T-helper 17 cell (primary cell): ENCODE measurements at regions not wholly inside any gene's neighbourhood (a gene's known extent, or its start where the extent isn't known, plus 50 kb on each side); places are given as distances from the start of the nearest gene placed in this dataset.
"Not testable (repeated sequence)": the region's sequence is repeated elsewhere in the genome, so short reads cannot be mapped to it uniquely, and the experiment has no call there.

ENCODE experiments used
- ATAC-seq: fragments of 150-1000 bp; cut with Tn5 transposase; 2 replicates; pipeline ENCODE4 v1.10.0; 2021; ENCODE audit warnings: mild to moderate bottlenecking, moderate library complexity
- DNase-seq, 3 donors: peaks; one replicate each; pipeline versions ENCODE4 v3.0.0 to v3.0.0-alpha.2; 2020 to 2021
- H3K9me3 ChIP-seq: one replicate; pipeline ENCODE4 v1.7.0; 2013; ENCODE audit warnings: low read length, mild to moderate bottlenecking; ENCODE audit not compliant: control insufficient read depth, poor library complexity, severe bottlenecking
- H3K27ac Mint-ChIP-seq: one replicate; pipeline ENCODE4 v1.8.0; 2022; ENCODE audit warnings: mild to moderate bottlenecking, moderate library complexity, mixed read lengths
- H3K27me3 Mint-ChIP-seq: one replicate; pipeline ENCODE4 v1.8.0; 2022; ENCODE audit warnings: mixed read lengths
- H3K36me3 Mint-ChIP-seq: one replicate; pipeline ENCODE4 v1.8.0; 2022; ENCODE audit warnings: low read depth, mixed read lengths
- H3K4me1 Mint-ChIP-seq: one replicate; pipeline ENCODE4 v1.8.0; 2022; ENCODE audit warnings: mild to moderate bottlenecking, mixed read lengths
- H3K4me3 Mint-ChIP-seq: one replicate; pipeline ENCODE4 v1.8.0; 2022; ENCODE audit warnings: mild to moderate bottlenecking, moderate library complexity, mixed read lengths

DNA sequence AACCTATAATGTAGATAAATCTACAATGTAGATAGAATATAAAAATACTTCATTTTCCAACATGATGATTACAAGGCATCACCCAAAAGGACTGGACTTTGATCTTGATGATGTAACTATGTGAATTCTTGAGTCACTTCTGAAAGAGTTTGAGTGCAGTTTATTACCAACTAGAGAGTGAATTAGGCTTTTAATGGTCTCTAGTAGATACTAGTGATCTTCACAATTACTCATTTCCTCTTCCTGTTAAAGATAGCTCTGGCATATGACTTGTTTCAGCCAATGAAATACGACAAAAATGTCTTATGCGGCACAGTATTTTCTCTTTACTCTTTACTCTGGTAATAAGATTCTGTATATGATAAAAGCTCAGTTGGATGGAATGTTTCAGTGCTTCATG is 1588.1 kb upstream of the B3GALT2 start:
- DNase-seq (no peak), ATAC-seq (no peak)
- Mint-ChIP-seq H3K27me3 (no peaks in the 10 kb centered on the region), H3K27ac (no peak overlapping the region), H3K36me3 (no peaks in the 10 kb centered on the region), H3K4me3 (no peak overlapping the region), H3K4me1 (no peaks in the 10 kb centered on the region)
- no peaks in the 10 kb centered on the region for H3K9me3 ChIP-seq

DNA sequence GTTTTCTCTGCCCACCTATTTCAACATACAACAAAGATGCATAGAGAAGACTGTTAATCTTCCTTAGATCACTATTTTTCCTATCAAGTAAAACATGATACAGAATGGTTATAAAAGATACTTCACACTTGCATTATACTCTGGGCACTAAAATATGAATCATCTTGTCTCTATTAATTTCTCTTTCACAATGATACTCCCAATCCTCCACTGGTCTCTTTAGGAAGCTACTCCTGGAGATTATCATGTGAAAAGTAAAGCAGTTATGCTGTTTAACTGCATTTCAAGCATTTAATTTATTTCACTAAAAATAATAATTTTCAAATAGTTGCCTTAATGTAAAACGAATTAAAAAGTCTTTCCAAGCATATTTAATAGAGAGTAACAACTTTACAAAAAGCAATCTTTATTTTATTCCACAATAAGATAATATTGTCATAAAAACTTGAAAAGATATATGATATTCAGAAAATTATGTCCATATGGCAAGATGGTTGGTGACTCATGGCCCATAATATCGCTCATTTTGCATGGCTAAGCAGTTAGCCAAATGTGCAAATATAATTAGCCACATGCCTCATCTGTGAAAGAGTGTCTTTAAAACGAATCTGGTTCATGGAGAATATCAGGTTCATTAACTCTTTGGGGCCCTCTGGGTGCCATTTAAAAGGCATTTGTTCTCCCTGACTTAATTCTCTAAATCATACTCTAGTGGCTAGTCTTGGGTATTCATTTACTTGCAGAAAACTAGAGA is 1569.0 kb upstream of the B3GALT2 start:
- no peaks in the 10 kb centered on the region for H3K9me3 ChIP-seq
- no peak for ATAC-seq
- no peak overlapping the region for H3K27ac Mint-ChIP-seq
- no peak overlapping the region for H3K4me3 Mint-ChIP-seq
- no peaks in the 10 kb centered on the region for H3K36me3 Mint-ChIP-seq
- peaks cover 2% of the 10 kb centered on the region for H3K4me1 Mint-ChIP-seq
- peaks cover 4% of the 10 kb centered on the region for H3K27me3 Mint-ChIP-seq
- DNase-seq, result no peak

DNA sequence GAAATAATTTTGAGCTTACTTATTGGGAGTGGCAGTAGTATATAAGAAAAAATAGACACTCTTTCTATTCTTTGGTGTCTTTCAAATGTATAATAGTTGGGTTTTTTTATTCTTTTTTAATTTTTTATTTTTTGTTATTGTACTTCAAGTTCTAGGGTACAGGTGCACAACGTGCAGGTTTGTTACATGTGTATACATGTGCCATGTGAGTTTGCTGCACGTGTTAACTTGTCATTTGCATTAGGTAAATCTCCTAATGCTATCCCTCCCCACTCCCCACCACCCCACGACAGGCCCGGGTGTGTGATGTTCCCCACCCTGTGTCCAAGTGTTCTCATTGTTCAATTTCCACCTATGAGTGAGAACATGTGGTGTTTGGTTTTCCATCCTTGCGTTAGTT is 1552.4 kb upstream of the B3GALT2 start:
- not testable (repeated sequence) for H3K27me3 Mint-ChIP-seq, H3K4me1 Mint-ChIP-seq, ATAC-seq, H3K4me3 Mint-ChIP-seq, H3K36me3 Mint-ChIP-seq, H3K9me3 ChIP-seq, H3K27ac Mint-ChIP-seq, DNase-seq

DNA sequence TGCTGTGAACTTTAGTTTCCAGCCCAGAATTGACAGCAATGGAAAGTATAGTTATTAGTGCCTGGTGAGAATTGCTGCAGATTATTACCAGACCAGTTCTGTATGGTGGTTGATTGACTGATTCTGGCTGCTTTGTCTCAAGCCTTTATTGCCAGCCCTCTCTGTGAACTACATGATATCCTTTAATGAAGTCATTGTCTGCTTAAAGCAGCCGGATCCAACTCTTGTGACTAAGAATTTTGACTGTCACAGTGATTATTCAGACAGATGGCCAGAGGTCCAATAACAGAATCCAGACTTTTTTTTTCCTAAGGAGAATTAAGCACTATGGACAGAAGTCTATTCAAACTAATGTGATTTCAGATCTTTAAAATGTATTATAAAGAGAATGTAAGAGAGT is 1548.6 kb upstream of the B3GALT2 start:
- no peak overlapping the region for H3K4me3 Mint-ChIP-seq

DNA sequence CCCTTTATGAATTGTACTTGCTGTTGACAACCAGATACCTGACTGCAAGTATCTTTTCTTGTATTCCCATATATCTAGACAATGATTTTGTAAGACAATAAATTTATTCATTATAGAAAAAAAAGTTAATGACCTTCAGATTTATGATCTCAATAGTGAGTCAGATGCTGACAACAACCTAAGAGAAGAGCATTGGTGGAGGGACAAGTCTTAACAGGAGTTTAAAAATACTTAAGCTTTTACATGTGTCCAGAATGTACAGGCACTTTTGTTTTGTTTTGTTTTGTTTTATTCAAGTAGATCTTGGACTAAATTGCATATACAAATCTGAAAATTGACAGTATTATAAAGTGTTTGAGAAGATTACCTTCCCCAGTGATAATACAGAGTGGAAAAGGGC is 1544.6 kb upstream of the B3GALT2 start:
- H3K27me3 Mint-ChIP-seq, result no peaks in the 10 kb centered on the region
- no peaks in the 10 kb centered on the region for H3K36me3 Mint-ChIP-seq
- no peak for ATAC-seq
- no peak overlapping the region for H3K27ac Mint-ChIP-seq
- no peak overlapping the region for H3K4me3 Mint-ChIP-seq
- no peaks in the 10 kb centered on the region for H3K9me3 ChIP-seq
- H3K4me1 Mint-ChIP-seq, result no peaks in the 10 kb centered on the region
- DNase-seq, result no peak

More for the DNA sequence above, 1548.6 kb upstream of the B3GALT2 start:
- H3K4me1 Mint-ChIP-seq, result no peaks in the 10 kb centered on the region
- no peak for DNase-seq
- H3K27me3 Mint-ChIP-seq, result no peaks in the 10 kb centered on the region
- H3K9me3 ChIP-seq, result no peaks in the 10 kb centered on the region
- no peak overlapping the region for H3K27ac Mint-ChIP-seq
- H3K36me3 Mint-ChIP-seq, result no peaks in the 10 kb centered on the region
- no peak for ATAC-seq

DNA sequence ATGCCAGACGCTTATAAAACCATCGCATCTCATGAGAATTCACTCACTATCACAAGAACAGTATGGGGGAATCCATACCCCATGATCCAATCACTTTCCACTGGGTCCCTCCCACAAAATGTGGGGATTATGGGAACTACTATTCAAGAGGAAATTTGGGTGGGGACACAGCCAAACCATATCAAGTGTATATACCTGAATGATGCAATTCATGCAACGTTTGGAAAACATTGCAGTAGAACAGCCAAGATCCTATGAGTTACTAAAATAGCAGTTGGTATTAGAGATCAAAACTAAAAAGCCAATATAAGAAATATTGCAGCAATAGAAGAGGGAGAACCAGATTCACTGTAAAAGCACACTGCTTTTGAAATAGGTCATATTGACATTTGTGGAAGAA is 1543.9 kb upstream of the B3GALT2 start:
- Mint-ChIP-seq H3K4me1 (no peaks in the 10 kb centered on the region), H3K36me3 (no peaks in the 10 kb centered on the region), H3K27ac (no peak overlapping the region), H3K27me3 (no peaks in the 10 kb centered on the region), H3K4me3 (no peak overlapping the region)
- DNase-seq (no peak), ATAC-seq (no peak)
- no peaks in the 10 kb centered on the region for H3K9me3 ChIP-seq

DNA sequence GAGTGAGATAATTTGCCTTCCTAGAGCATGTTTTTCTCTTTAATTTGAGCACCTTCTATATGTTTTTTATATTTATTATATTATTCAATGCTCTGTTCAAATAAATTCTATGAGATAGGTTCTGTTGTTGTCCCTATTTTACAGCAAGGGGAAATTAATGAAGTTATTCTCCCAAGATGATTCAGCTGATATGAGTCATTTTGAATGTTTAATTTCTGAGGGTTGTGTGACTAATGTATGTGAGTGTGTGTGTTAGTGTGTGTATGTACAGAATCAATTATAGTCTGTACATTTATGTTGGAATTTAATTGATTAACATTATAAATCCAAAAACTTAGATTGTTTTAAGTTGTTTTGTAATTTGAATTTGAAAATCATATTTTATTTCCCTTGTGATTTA is 1536.7 kb upstream of the B3GALT2 start:
- no peaks in the 10 kb centered on the region for H3K9me3 ChIP-seq
- Mint-ChIP-seq H3K4me1 (no peaks in the 10 kb centered on the region), H3K4me3 (no peak overlapping the region), H3K27ac (no peak overlapping the region), H3K27me3 (no peaks in the 10 kb centered on the region), H3K36me3 (no peaks in the 10 kb centered on the region)
- no peak for DNase-seq
- ATAC-seq, result no peak

DNA sequence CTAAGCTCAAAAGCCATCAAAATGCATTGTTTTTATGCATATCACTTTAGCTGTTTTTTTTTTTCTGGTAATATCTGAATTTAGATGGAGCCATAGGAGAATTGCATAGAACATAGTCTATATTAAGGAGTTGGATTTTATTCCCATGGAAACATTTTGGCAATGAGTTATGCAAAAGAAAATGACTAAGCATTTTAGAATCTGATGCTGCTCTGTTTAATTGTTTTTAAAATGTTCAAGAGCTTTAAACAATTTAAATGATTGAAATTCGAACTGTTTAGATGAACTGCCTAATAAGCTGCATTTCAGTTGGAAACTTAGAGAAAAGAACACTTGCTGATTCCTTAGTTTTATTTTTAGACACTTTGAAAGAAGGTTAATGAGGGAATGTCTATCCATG is 1531.5 kb upstream of the B3GALT2 start:
- no peaks in the 10 kb centered on the region for H3K9me3 ChIP-seq
- Mint-ChIP-seq H3K4me3 (no peak overlapping the region), H3K4me1 (peaks cover 2% of the 10 kb centered on the region), H3K27ac (no peak overlapping the region), H3K36me3 (no peaks in the 10 kb centered on the region), H3K27me3 (peaks cover 5% of the 10 kb centered on the region)
- ATAC-seq (no peak), DNase-seq (no peak)

DNA sequence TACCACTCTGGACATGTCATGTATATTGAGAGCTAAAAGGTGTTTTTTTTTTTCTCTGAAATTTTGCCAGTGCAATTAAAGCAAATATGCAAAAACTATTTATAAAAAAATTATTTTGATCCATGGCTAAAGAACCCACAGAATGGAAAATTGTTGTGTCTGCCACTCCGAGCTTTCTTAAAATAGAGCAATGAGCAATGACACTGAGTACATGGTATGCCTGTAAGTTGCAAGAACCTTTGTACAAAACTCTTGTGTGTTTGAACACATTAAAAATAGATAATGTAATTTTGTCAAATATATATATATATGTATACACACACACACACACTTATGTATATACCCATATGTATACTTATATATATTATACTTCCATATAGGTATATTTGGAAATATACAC is 1530.9 kb upstream of the B3GALT2 start:
- H3K9me3 ChIP-seq, result no peaks in the 10 kb centered on the region
- Mint-ChIP-seq H3K27ac (no peak overlapping the region), H3K4me1 (peaks cover 2% of the 10 kb centered on the region), H3K4me3 (no peak overlapping the region), H3K36me3 (no peaks in the 10 kb centered on the region), H3K27me3 (peaks cover 5% of the 10 kb centered on the region)
- DNase-seq (no peak), ATAC-seq (no peak)

DNA sequence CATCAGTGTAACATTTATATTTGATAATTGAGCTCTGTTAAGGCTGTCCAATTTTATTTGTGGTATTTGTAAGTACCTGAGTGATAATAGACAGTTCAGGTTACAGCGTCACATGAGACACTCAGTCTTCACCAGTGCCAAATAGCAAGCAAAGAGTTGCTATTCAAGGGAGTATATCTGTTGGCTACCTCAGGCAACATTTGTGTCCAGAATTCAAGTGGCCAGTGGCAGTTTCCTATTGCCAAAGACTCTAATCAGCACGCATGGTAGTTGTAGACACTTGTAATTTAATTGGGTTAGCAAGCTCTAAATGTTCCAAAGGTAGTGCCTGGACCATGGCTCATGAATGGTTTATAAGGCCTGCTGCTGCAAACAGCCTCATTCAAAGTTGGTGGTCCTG is 1524.3 kb upstream of the B3GALT2 start:
- ATAC-seq (no peak), DNase-seq (no peak)
- H3K4me1 Mint-ChIP-seq, result no peaks in the 10 kb centered on the region
- no peaks in the 10 kb centered on the region for H3K36me3 Mint-ChIP-seq
- no peak overlapping the region for H3K27ac Mint-ChIP-seq
- H3K9me3 ChIP-seq, result no peaks in the 10 kb centered on the region
- no peaks in the 10 kb centered on the region for H3K27me3 Mint-ChIP-seq
- no peak overlapping the region for H3K4me3 Mint-ChIP-seq

DNA sequence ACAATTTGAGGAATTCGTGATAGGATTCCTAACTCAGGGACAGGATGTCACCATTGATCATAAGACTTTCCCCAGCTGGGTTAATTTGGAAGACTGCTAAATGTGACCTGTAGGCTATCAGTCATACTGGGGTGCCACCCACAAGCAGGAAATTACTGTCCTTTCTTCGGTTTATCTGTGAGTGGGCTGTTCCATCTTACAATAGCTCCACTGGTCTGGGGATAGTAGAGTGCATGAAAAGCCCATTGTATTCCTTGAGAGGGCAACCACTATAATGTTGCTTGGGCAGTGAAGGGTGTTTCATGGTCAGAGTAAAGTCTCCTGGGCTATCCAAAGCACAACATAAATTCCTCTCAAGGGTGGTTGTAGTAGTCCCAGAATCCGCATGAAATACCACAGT is 1523.0 kb upstream of the B3GALT2 start:
- Mint-ChIP-seq H3K4me1 (peaks cover 3% of the 10 kb centered on the region), H3K4me3 (no peak overlapping the region), H3K27ac (no peak overlapping the region), H3K27me3 (no peaks in the 10 kb centered on the region), H3K36me3 (no peaks in the 10 kb centered on the region)
- DNase-seq (no peak), ATAC-seq (no peak)
- no peaks in the 10 kb centered on the region for H3K9me3 ChIP-seq

DNA sequence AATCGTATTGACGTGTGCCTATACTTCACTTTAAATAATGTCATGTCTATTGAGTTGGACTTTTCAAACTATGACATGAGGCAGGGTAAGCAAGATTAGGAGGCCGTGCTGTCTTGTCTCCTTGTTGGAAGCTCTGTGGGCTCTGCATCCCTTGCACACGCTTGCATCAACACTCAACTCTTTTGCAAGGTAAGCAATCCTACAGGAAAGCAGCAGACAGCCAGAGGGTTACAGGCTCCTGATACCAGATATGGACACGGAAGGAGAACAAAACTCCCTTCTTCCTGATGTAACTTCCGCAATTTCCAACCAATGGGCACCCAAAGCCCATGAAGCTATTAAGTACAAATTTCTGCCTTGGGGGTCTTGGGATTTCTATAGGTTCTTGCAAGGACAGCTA is 1520.7 kb upstream of the B3GALT2 start:
- no peak for DNase-seq
- H3K27me3 Mint-ChIP-seq, result no peaks in the 10 kb centered on the region
- H3K4me1 Mint-ChIP-seq, result peaks cover 3% of the 10 kb centered on the region
- H3K27ac Mint-ChIP-seq, result no peak overlapping the region
- no peak for ATAC-seq
- H3K4me3 Mint-ChIP-seq, result no peak overlapping the region
- no peaks in the 10 kb centered on the region for H3K36me3 Mint-ChIP-seq
- no peaks in the 10 kb centered on the region for H3K9me3 ChIP-seq

DNA sequence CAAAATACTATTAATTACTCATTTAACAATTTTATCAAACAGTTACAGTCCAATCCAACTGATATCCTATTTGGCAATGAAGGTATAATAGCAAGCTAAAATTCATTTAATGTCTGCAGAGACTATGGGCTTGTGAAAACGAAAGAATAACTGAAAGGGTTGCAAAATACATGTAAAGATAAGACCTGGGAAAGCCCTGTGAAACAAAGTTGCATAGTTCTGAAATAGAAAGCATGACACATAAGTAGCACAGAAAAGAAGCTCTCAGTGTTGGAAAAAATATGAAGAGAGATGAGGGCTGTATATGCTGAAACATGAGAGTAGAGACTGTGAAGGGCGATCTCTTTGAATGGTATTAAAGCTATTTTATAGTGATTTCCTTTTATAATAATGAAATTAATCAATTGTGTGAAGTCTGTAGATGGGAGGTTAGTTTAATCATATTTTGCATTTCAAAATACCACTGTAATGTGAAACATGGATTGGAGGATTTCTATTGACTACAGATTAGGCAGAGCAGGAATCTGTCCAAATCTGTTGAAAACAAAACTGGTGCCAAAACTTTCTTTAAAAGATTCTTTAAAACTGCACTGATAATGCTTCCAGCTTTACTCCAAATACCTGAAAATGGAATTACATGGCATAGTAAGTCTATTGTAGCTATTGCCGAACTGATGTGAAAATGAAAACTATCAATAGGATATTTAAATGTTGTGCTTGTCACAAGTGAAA is 1518.9 kb upstream of the B3GALT2 start:
- no peaks in the 10 kb centered on the region for H3K27me3 Mint-ChIP-seq

DNA sequence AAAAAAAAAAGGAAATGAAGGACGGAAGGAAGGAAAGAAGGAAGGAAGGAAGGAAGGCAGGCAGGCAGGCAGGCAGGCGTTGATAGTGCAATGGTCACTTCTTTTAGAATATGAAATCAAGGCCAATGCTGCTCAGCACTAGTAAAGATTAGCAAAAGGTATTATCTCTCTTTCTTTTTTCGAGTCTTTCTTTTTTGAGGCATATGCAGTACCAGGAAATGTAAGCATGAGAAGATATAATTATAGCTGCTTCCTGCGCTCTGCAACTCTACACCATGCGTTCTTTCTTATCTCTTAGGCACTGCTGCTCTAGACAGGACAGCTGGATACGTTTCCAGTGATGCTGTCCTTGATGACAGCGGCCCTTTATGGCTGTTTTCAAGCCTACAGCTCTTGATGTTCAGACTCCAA is 1512.5 kb upstream of the B3GALT2 start:
- H3K9me3 ChIP-seq, result no peaks in the 10 kb centered on the region
- DNase-seq (no peak), ATAC-seq (no peak)
- peaks cover 6% of the 10 kb centered on the region for H3K27me3 Mint-ChIP-seq
- H3K36me3 Mint-ChIP-seq, result no peaks in the 10 kb centered on the region
- no peak overlapping the region for H3K4me3 Mint-ChIP-seq
- no peak overlapping the region for H3K27ac Mint-ChIP-seq
- no peaks in the 10 kb centered on the region for H3K4me1 Mint-ChIP-seq

More for the DNA sequence above, 1518.9 kb upstream of the B3GALT2 start:
- H3K9me3 ChIP-seq, result no peaks in the 10 kb centered on the region
- no peak for DNase-seq
- H3K27ac Mint-ChIP-seq, result no peak overlapping the region
- H3K4me1 Mint-ChIP-seq, result peaks cover 3% of the 10 kb centered on the region
- H3K36me3 Mint-ChIP-seq, result no peaks in the 10 kb centered on the region
- ATAC-seq, result no peak
- H3K4me3 Mint-ChIP-seq, result no peak overlapping the region
